Tibial nerve (tissue), 3 donors: ENCODE measurements at regions not wholly inside any gene's neighbourhood (a gene's known extent, or its start where the extent isn't known, plus 50 kb on each side); places are given as distances from the start of the nearest gene placed in this dataset.

Source experiments
- CTCF ChIP-seq, 5 experiments: fragments of 200-600 bp in 3 of 5; fragments of 450-650 bp in 2 of 5; sonication (generic) in 3 of 5; IDR thresholded peaks; one replicate each; pipeline ENCODE4 v1.5.1; 2016 to 2019; ENCODE audit warnings: antibody characterized with exemption in 5 of 5, mild to moderate bottlenecking in 3 of 5, moderate library complexity in 2 of 5
- POLR2A ChIP-seq, 2 donors: fragments of 450-650 bp; IDR thresholded peaks; one replicate each; pipeline ENCODE4 v1.6.1; 2017; ENCODE audit warnings: antibody characterized with exemption in 2 of 2, mild to moderate bottlenecking in 2 of 2, moderate library complexity in 2 of 2

- TF ChIP-seq CTCF (IDR thresholded peaks at IDR 0.05) (no peak), POLR2A (IDR thresholded peaks at IDR 0.05) (no peak)
These were observed 80.2 kb upstream of the FRMPD4 start for GRCh38 chrX:12058087-12058486.
